ENCODE measurements at regions not wholly inside any gene's neighbourhood (a gene's known extent, or its start where the extent isn't known, plus 50 kb on each side); places are given as distances from the start of the nearest gene placed in this dataset.
"Not testable (repeated sequence)": the region's sequence is repeated elsewhere in the genome, so short reads cannot be mapped to it uniquely, and the experiment has no call there.

- no peak for TF ChIP-seq CTCF (IDR thresholded peaks at IDR 0.05; ENCODE audit: extremely low read depth, missing control alignments)
Observed at GRCh38 chr7:79988653-79989052, 146.0 kb upstream of the GNAI1 start.

GRCh38 chr7:79984210-79984609 lies 150.4 kb upstream of the GNAI1 start:
- DNase-seq (ENCODE audit: low spot score), result no peak
- no peak for TF ChIP-seq CTCF (IDR thresholded peaks at IDR 0.05; ENCODE audit: extremely low read depth, missing control alignments)

More at GRCh38 chr7:79988653-79989052, 146.0 kb upstream of the GNAI1 start:
- no peak for DNase-seq (ENCODE audit: low spot score)

GRCh38 chr7:79982141-79982770 lies 152.4 kb upstream of the GNAI1 start:
- no peak for DNase-seq (ENCODE audit: low spot score)
- TF ChIP-seq CTCF (IDR thresholded peaks at IDR 0.05; ENCODE audit: extremely low read depth, missing control alignments), result no peak

GRCh38 chr7:79980376-79980775 lies 154.3 kb upstream of the GNAI1 start:
- no peak for TF ChIP-seq CTCF (IDR thresholded peaks at IDR 0.05; ENCODE audit: extremely low read depth, missing control alignments)
- no peak for DNase-seq (ENCODE audit: low spot score)

GRCh38 chr7:79979437-79979836 lies 155.2 kb upstream of the GNAI1 start:
- TF ChIP-seq CTCF (IDR thresholded peaks at IDR 0.05; ENCODE audit: extremely low read depth, missing control alignments), result no peak
- DNase-seq (ENCODE audit: low spot score), result no peak

GRCh38 chr7:79977481-79977880 lies 157.2 kb upstream of the GNAI1 start:
- TF ChIP-seq CTCF (IDR thresholded peaks at IDR 0.05; ENCODE audit: extremely low read depth, missing control alignments), result no peak
- no peak for DNase-seq (ENCODE audit: low spot score)

GRCh38 chr7:79976711-79977020 lies 158.0 kb upstream of the GNAI1 start:
- DNase-seq (ENCODE audit: low spot score), result not testable (repeated sequence)

- not testable (repeated sequence) for DNase-seq (ENCODE audit: low spot score)
Observed at GRCh38 chr7:79975986-79976710, 158.5 kb upstream of the GNAI1 start.

Data from GM20000 (cell line).